DOHH2 (cell line): ENCODE measurements at regions not wholly inside any gene's neighbourhood (a gene's known extent, or its start where the extent isn't known, plus 50 kb on each side); places are given as distances from the start of the nearest gene placed in this dataset.

Experiments used
- H3F3A ChIP-seq: fragments of 200-600 bp; sonication (generic), shearing (Covaris generic); 2 replicates; pipeline ENCODE4 v1.6.0; 2016; ENCODE audit warnings: antibody characterized with exemption, mild to moderate bottlenecking; ENCODE audit not compliant: control insufficient read depth, insufficient read depth
- H3K27ac ChIP-seq: fragments of 200-600 bp; sonication (generic); 2 replicates; pipeline ENCODE4 v1.5.1; 2014; ENCODE audit warnings: low read depth, mild to moderate bottlenecking, low read length, moderate library complexity
- H3K27me3 ChIP-seq: fragments of 200-600 bp; sonication (generic); 2 replicates; pipeline ENCODE4 v1.6.1; 2014; ENCODE audit warnings: mild to moderate bottlenecking, low read length, mixed read lengths; ENCODE audit not compliant: control insufficient read depth
- H3K36me3 ChIP-seq: fragments of 200-600 bp; sonication (generic); 2 replicates; pipeline ENCODE4 v1.6.1; 2014; ENCODE audit warnings: mild to moderate bottlenecking, low read length, moderate library complexity, mixed read lengths; ENCODE audit not compliant: control insufficient read depth
- H3K4me1 ChIP-seq: fragments of 200-600 bp; sonication (generic); 2 replicates; pipeline ENCODE4 v1.6.1; 2014; ENCODE audit warnings: mild to moderate bottlenecking, low read length, mixed read lengths; ENCODE audit not compliant: control insufficient read depth
- H3K4me2 ChIP-seq: fragments of 200-600 bp; sonication (generic); 2 replicates; pipeline ENCODE4 v1.6.0; 2014; ENCODE audit warnings: mild to moderate bottlenecking, low read length, moderate library complexity
- H3K4me3 ChIP-seq: fragments of 200-600 bp; sonication (generic); 2 replicates; pipeline ENCODE4 v1.5.1; 2014; ENCODE audit warnings: mild to moderate bottlenecking, low read length, mixed read lengths
- H3K79me2 ChIP-seq: fragments of 200-600 bp; sonication (generic); 2 replicates; pipeline ENCODE4 v1.6.1; 2014; ENCODE audit warnings: mild to moderate bottlenecking, low read length, mixed read lengths; ENCODE audit not compliant: control insufficient read depth
- H3K9me2 ChIP-seq: fragments of 200-600 bp; sonication (generic); replicated peaks from 2 replicates; pipeline ENCODE4 v1.6.1; 2014; ENCODE audit warnings: mild to moderate bottlenecking, low read length, mixed read lengths; ENCODE audit not compliant: control insufficient read depth
- H3K9me3 ChIP-seq: fragments of 200-600 bp; sonication (generic); 2 replicates; pipeline ENCODE4 v1.6.1; 2014; ENCODE audit warnings: antibody characterized with exemption, low read length, mixed read lengths; ENCODE audit not compliant: control insufficient read depth, insufficient read depth
- H4K20me1 ChIP-seq: fragments of 200-600 bp; sonication (generic); 2 replicates; pipeline ENCODE4 v1.6.0; 2014; ENCODE audit warnings: low read depth, mild to moderate bottlenecking, antibody characterized with exemption, low read length, moderate library complexity; ENCODE audit not compliant: control insufficient read depth, insufficient read depth
- EZH2phosphoT487 ChIP-seq: fragments of 200-600 bp; sonication (generic); IDR thresholded peaks from 2 replicates; pipeline ENCODE4 v1.6.1; 2017; ENCODE audit warnings: borderline replicate concordance, mild to moderate bottlenecking, antibody characterized with exemption, low read length, moderate library complexity, mixed read lengths
- TF ChIP-seq, protein P1 (sequence below): fragments of 200-600 bp; sonication (generic); IDR thresholded peaks from one replicate; pipeline ENCODE4 v1.5.1; 2014; ENCODE audit warnings: antibody characterized with exemption, mild to moderate bottlenecking, low read depth, low read length; ENCODE audit not compliant: poor library complexity, severe bottlenecking

DNA sequence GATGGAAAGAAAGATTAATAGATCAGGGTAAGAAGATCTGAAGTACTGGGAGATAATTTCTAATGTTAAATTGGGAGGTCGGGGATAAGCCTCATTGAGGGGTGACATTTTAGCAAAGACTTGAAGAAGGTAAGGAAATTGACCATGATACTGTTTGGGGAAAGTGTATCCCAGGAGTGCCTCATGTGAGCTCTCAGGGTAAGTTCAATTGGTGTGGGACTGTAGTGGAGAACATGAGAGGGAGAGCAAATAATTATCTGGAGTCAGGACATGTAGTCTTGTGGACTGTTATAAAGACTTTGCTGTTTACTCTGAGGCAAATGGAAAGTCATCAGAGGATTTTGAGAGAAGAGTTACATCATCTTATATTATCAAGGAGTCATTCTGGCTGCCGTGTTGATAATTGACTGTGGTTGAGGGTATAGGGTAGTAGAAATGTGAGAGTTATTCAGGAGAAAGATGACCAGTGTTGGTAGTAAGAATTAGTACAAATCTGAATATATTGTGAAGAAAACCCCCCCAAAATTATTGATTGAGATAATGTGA, 624.4 kb downstream of the ADCYAP1 start:
- H3F3A ChIP-seq: no peaks in the 10 kb centered on the region
- H3K9me2 ChIP-seq: no peaks in the 10 kb centered on the region
- H3K9me3 ChIP-seq: no peaks in the 10 kb centered on the region
- TF ChIP-seq EZH2phosphoT487: no peak
- TF ChIP-seq, protein P1, sequence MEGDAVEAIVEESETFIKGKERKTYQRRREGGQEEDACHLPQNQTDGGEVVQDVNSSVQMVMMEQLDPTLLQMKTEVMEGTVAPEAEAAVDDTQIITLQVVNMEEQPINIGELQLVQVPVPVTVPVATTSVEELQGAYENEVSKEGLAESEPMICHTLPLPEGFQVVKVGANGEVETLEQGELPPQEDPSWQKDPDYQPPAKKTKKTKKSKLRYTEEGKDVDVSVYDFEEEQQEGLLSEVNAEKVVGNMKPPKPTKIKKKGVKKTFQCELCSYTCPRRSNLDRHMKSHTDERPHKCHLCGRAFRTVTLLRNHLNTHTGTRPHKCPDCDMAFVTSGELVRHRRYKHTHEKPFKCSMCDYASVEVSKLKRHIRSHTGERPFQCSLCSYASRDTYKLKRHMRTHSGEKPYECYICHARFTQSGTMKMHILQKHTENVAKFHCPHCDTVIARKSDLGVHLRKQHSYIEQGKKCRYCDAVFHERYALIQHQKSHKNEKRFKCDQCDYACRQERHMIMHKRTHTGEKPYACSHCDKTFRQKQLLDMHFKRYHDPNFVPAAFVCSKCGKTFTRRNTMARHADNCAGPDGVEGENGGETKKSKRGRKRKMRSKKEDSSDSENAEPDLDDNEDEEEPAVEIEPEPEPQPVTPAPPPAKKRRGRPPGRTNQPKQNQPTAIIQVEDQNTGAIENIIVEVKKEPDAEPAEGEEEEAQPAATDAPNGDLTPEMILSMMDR: no peak
- H3K27me3 ChIP-seq: no peaks in the 10 kb centered on the region
- H3K4me1 ChIP-seq: no peaks in the 10 kb centered on the region
- H3K36me3 ChIP-seq: no peaks in the 10 kb centered on the region
- H3K4me3 ChIP-seq: no peak overlapping the region
- no peak overlapping the region for H3K27ac ChIP-seq
- no peaks in the 10 kb centered on the region for H4K20me1 ChIP-seq
- no peak overlapping the region for H3K4me2 ChIP-seq
- no peaks in the 10 kb centered on the region for H3K79me2 ChIP-seq

DNA sequence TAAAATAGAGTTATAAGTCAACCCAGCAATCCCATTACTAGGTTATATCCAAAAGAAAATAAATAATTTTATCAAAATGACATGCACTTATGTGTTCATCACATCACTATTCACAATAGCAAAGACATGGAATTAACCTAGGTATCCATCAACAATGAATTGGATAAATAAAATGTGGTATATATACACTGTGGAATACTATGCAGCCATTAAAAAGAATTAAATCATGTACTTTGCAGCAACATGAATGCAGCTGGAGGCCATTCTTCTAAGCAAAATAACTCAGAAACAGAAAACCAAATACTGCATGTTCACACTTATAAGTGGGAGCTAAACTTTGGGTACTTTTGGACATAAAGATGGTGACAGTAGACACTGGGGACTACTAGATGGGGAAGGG, 626.0 kb downstream of the ADCYAP1 start:
- H3K79me2 ChIP-seq: no peaks in the 10 kb centered on the region
- H3K4me2 ChIP-seq: no peak overlapping the region
- H4K20me1 ChIP-seq: no peaks in the 10 kb centered on the region
- H3F3A ChIP-seq: no peaks in the 10 kb centered on the region
- no peak overlapping the region for H3K4me3 ChIP-seq
- no peaks in the 10 kb centered on the region for H3K9me3 ChIP-seq
- no peaks in the 10 kb centered on the region for H3K9me2 ChIP-seq
- no peaks in the 10 kb centered on the region for H3K4me1 ChIP-seq
- no peaks in the 10 kb centered on the region for H3K27me3 ChIP-seq
- TF ChIP-seq, protein P1: no peak
- TF ChIP-seq EZH2phosphoT487: no peak
- no peaks in the 10 kb centered on the region for H3K36me3 ChIP-seq
- H3K27ac ChIP-seq: no peak overlapping the region

DNA sequence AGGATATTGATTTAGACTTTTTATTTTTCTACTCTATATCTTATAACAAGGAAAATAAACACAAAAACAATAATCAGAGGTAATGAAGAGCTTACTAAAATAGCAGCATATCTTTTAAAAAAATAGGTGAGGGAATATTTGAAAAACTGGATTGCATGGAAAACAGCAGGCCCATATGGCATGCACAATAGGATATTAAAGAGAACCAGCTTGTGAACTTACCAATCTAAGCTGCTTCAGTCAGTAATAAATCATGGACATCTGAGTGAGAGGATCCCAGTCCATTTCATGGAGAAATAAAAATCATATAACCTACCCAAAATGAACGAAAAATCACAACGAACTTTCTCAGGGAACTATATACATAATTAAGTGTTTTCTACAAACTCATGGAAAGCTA, 634.6 kb downstream of the ADCYAP1 start:
- H4K20me1 ChIP-seq: no peaks in the 10 kb centered on the region
- TF ChIP-seq, protein P1: no peak
- no peak for TF ChIP-seq EZH2phosphoT487
- H3F3A ChIP-seq: no peaks in the 10 kb centered on the region
- H3K4me3 ChIP-seq: no peak overlapping the region
- no peaks in the 10 kb centered on the region for H3K4me1 ChIP-seq
- no peak overlapping the region for H3K27ac ChIP-seq
- no peaks in the 10 kb centered on the region for H3K36me3 ChIP-seq
- H3K9me2 ChIP-seq: no peaks in the 10 kb centered on the region
- no peaks in the 10 kb centered on the region for H3K9me3 ChIP-seq
- no peak overlapping the region for H3K4me2 ChIP-seq
- H3K27me3 ChIP-seq: no peaks in the 10 kb centered on the region
- no peaks in the 10 kb centered on the region for H3K79me2 ChIP-seq

DNA sequence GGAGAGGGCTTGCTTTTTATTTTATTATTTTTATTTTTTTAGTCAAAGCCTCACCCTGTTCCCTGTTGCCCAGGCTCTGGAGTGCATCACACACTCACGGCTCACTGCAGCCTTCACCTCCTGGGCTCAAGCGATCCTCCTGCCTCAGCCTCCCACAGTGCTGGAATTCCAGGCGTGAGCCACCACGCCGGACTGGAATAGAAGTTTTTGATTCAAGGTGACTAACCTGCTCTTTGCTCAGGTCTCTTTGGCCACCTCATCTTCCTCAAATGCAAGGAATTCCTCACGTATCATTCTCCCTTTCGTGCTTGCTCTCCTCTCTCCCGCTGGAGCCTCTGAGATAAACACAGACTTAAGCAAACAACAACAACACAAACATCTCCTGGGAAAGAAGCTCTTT, 636.8 kb downstream of the ADCYAP1 start:
- TF ChIP-seq, protein P1: no peak
- H3K4me1 ChIP-seq: no peaks in the 10 kb centered on the region
- H3K79me2 ChIP-seq: no peaks in the 10 kb centered on the region
- H3K9me2 ChIP-seq: no peaks in the 10 kb centered on the region
- no peak overlapping the region for H3K4me2 ChIP-seq
- H3F3A ChIP-seq: no peaks in the 10 kb centered on the region
- H3K4me3 ChIP-seq: no peak overlapping the region
- H3K36me3 ChIP-seq: no peaks in the 10 kb centered on the region
- no peaks in the 10 kb centered on the region for H3K27me3 ChIP-seq
- no peaks in the 10 kb centered on the region for H3K9me3 ChIP-seq
- no peak overlapping the region for H3K27ac ChIP-seq
- H4K20me1 ChIP-seq: no peaks in the 10 kb centered on the region
